ENCODE measurements at regions not wholly inside any gene's neighbourhood (a gene's known extent, or its start where the extent isn't known, plus 50 kb on each side); places are given as distances from the start of the nearest gene placed in this dataset.

DNA sequence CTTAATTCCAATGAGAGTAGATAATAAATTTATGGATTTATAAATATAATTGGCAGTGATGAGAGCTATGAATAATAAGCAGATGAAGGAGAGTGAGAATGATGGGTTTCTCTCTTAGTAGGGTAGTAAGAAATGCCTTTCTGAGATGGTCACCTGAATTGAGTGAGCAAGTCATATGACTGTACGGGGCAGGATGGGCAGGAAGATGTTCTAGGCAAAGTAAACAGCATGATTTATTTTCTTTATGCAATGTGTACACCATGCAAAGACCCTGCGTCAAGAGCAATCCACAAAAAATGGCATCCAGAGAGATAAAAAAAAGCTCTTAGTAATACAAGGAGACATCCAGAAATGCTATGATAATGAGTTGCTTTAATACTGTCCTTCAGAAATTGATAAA is 409.9 kb downstream of the HLX start:
- no peak overlapping the region for H3K4me3 ChIP-seq (replicated peaks in 1 of 3; ENCODE audit: insufficient read depth in 1 of 3, low read depth in 1 of 3, low read length in 3 of 3)
- H3K27me3 ChIP-seq (ENCODE audit: control insufficient read depth in 2 of 2, insufficient read depth in 2 of 2, low read length in 2 of 2), result no peaks in the 10 kb centered on the region
- H3K9me3 ChIP-seq (replicated peaks; ENCODE audit: control insufficient read depth, insufficient read depth, low read length), result no peaks in the 10 kb centered on the region
- ChIA-PET CTCF (interaction anchor here (1.7 kb wide), 1 partner anchor 25 kb away, joined by 5 read pairs; no protein-coding TSS in a partner anchor), POLR2A (no interaction called here)
- no peak for FAIRE-seq
- intact Hi-C loops (cut with micrococcal nuclease), result no loop called here
- BruUV-seq (replicated peaks), result no TSS peak
- no peak overlapping the region for H3K4me2 ChIP-seq (ENCODE audit: insufficient read depth, low read length)
- no peak overlapping the region for H3K9ac ChIP-seq (replicated peaks; ENCODE audit: extremely low read depth, insufficient read depth, low read length)
- H3K4me1 ChIP-seq (ENCODE audit: control insufficient read depth, extremely low read depth, insufficient read depth, low read length), result no peaks in the 10 kb centered on the region
- H3K9me1 ChIP-seq (replicated peaks; ENCODE audit: control insufficient read depth, extremely low read depth, insufficient read depth, low read length), result no peaks in the 10 kb centered on the region
- H3K79me2 ChIP-seq (ENCODE audit: control insufficient read depth, insufficient read depth, low read length), result no peaks in the 10 kb centered on the region
- no peak overlapping the region for H3K27ac ChIP-seq (ENCODE audit: insufficient read depth, low read depth, low read length)
- DNase-seq (ENCODE audit: low read depth, low spot score), result no peak
- no peak for TF ChIP-seq EZH2 (IDR thresholded peaks at IDR 0.05; ENCODE audit: borderline replicate concordance, low read depth, low read length, severe bottlenecking)
- no peak for TF ChIP-seq POLR2A (IDR thresholded peaks at IDR 0.05; ENCODE audit: low read depth, low read length)
- no peak for TF ChIP-seq MYC (IDR thresholded peaks at IDR 0.05; ENCODE audit: low read depth, low read length)
- TF ChIP-seq, protein P1, sequence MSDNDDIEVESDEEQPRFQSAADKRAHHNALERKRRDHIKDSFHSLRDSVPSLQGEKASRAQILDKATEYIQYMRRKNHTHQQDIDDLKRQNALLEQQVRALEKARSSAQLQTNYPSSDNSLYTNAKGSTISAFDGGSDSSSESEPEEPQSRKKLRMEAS (IDR thresholded peaks at IDR 0.05; ENCODE audit: insufficient read depth, insufficient read length), result no peak
- TF ChIP-seq POLR2AphosphoS5 (IDR thresholded peaks at IDR 0.05; ENCODE audit: insufficient read depth, low read depth, low read length), result no peak
- no peak for TF ChIP-seq GATA2 (IDR thresholded peaks at IDR 0.05; ENCODE audit: insufficient read depth, insufficient read length, low read depth, low read length)
- TF ChIP-seq, protein P2, sequence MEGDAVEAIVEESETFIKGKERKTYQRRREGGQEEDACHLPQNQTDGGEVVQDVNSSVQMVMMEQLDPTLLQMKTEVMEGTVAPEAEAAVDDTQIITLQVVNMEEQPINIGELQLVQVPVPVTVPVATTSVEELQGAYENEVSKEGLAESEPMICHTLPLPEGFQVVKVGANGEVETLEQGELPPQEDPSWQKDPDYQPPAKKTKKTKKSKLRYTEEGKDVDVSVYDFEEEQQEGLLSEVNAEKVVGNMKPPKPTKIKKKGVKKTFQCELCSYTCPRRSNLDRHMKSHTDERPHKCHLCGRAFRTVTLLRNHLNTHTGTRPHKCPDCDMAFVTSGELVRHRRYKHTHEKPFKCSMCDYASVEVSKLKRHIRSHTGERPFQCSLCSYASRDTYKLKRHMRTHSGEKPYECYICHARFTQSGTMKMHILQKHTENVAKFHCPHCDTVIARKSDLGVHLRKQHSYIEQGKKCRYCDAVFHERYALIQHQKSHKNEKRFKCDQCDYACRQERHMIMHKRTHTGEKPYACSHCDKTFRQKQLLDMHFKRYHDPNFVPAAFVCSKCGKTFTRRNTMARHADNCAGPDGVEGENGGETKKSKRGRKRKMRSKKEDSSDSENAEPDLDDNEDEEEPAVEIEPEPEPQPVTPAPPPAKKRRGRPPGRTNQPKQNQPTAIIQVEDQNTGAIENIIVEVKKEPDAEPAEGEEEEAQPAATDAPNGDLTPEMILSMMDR (IDR thresholded peaks at IDR 0.05; ENCODE audit: extremely low read depth in 1 of 2, insufficient read depth in 1 of 2, low read depth in 1 of 2, low read length in 2 of 2), result no peak
- no peak for TF ChIP-seq JUN (IDR thresholded peaks at IDR 0.05; ENCODE audit: borderline replicate concordance, insufficient read depth, insufficient read length, low read depth)
- H4K20me1 ChIP-seq (replicated peaks; ENCODE audit: control insufficient read depth, extremely low read depth, insufficient read depth, low read length), result no peaks in the 10 kb centered on the region
- dilution Hi-C loops (cut with MboI; ENCODE audit: extremely low pct_ligation_motif_present, low sequenced_read_pairs), result no loop called here
- no peak overlapping the region for H2AFZ ChIP-seq (ENCODE audit: low read depth, low read length)
- H3K36me3 ChIP-seq (ENCODE audit: control insufficient read depth in 2 of 2, extremely low read depth in 1 of 2, insufficient read depth in 2 of 2, low read length in 2 of 2), result no peaks in the 10 kb centered on the region
